ENCODE measurements at regions not wholly inside any gene's neighbourhood (a gene's known extent, or its start where the extent isn't known, plus 50 kb on each side); places are given as distances from the start of the nearest gene placed in this dataset.

DNA sequence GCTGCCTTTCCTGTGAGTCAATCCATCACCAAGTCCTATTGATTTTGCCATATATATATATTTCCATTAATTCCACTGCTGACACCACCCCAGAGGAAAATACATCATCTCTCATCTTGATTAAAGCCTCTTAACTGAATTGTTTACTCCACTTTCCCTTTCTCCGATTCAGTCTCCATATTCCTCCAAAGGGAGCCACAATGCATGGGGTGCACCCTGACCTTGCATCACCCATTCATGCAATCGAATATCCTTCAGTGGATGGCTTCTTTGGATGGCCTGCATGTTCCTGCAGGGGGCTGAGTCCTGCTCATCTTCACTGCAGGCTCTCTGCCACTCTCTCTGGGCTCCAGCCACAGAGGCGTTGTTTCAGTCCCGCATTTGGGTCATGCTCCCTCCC, 231.0 kb downstream of the SNX18 start:
- H3K9me3 ChIP-seq: no peaks in the 10 kb centered on the region
- H3K4me3 ChIP-seq: no peak overlapping the region
- ATAC-seq (no peak), DNase-seq (no peak)
- 86 to 92% (median 91%) methylated on average over 4 of the region's 4 CpGs for whole genome bisulfite sequencing, 4 donors
- no peak overlapping the region for H3K27ac ChIP-seq
- peaks cover 0 to 33% (median 9%) of the 10 kb centered on the region in 12 donors for H3K4me1 ChIP-seq
- no peaks in the 10 kb centered on the region for H3K36me3 ChIP-seq
- no peak for TF ChIP-seq CTCF (IDR thresholded peaks at IDR 0.05)
- TF ChIP-seq POLR2A (IDR thresholded peaks at IDR 0.05): no peak
- intact Hi-C loops (cut with DNase I): loop anchor here in 2 of 10 donors (10.0 kb wide), 1 partner anchor 234 kb away; the partner anchor contains the start of gene SNX18 (in 2 of the 2)
- H3K27me3 ChIP-seq: no peaks in the 10 kb centered on the region

DNA sequence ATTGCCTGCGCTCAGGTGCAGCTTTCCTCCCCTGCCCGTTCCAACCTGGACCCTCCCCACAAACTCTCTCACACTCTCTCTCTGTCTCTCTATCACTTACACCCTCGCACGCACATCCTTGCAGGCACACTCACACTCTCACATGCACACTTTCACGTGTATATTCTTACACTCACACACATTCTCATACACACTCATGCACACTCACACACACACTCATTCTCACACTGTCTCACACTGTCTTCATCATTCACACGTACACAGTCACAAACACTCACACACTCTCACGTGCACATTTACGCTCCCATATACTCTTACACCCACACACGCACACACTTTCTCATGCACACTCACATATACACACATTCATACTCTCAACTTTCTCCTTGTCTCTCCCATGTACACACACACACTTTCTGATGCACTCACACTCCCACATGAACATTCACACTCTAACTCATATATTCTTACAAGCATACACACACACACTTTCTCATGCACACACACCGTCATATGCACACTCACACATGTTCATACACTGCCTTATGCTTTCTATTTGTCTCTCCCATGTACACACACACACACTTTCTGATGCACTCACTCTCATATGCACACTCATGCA, 229.3 kb downstream of the SNX18 start:
- H3K36me3 ChIP-seq: no peaks in the 10 kb centered on the region
- H3K4me3 ChIP-seq: no peak overlapping the region
- H3K27me3 ChIP-seq: no peaks in the 10 kb centered on the region
- no peaks in the 10 kb centered on the region for H3K9me3 ChIP-seq
- H3K27ac ChIP-seq: no peak overlapping the region
- DNase-seq (no peak), ATAC-seq (no peak)
- 96 to 98% (median 97%) methylated on average over 10 of the region's 10 CpGs for WGBS, 4 donors
- TF ChIP-seq CTCF (IDR thresholded peaks at IDR 0.05) (no peak), POLR2A (IDR thresholded peaks at IDR 0.05) (no peak)
- intact Hi-C loops (cut with DNase I): loop anchor here in 2 of 10 donors (10.0 kb wide), 1 partner anchor 232 kb away; the partner anchor contains the start of gene SNX18 (in 2 of the 2)
- H3K4me1 ChIP-seq: peaks cover 0 to 37% (median 17%) of the 10 kb centered on the region in 12 donors

DNA sequence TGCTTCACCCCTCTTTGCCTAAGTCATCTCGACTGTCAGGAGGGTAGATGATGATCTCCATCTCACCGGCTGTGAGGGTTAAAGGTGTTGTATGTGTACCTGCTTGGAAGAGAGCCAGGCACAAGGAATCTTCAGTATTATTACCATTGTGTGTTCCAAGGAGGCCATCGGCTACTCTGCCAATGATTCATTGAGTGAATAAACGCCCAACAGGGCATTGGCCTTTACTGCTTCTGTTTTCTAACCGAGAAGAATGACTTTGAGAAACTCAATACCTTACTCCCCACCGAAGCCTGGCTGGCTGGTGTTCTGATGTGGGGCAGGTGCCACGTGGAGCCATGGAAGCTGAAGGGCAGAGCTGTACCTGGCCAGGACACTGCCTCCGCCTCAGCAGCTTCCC, 228.8 kb downstream of the SNX18 start:
- ATAC-seq: no peak
- H3K4me1 ChIP-seq: peaks cover 0 to 38% (median 18%) of the 10 kb centered on the region in 12 donors
- H3K4me3 ChIP-seq: no peak overlapping the region
- WGBS, 4 donors: 89 to 95% (median 94%) methylated on average over 8 of the region's 8 CpGs
- no peak overlapping the region for H3K27ac ChIP-seq
- H3K36me3 ChIP-seq: no peaks in the 10 kb centered on the region
- TF ChIP-seq CTCF (IDR thresholded peaks at IDR 0.05) (no peak), POLR2A (IDR thresholded peaks at IDR 0.05) (no peak)
- H3K27me3 ChIP-seq: no peaks in the 10 kb centered on the region
- no peaks in the 10 kb centered on the region for H3K9me3 ChIP-seq
- DNase-seq: no peak
- intact Hi-C loops (cut with DNase I): loop anchor here in 2 of 10 donors (10.0 kb wide), 1 partner anchor 232 kb away; the partner anchor contains the start of gene SNX18 (in 2 of the 2)

- Histone ChIP-seq H3K27ac (peak overlapping the region in 1 of 12 donors; percentile 92), H3K36me3 (no peaks in the 10 kb centered on the region), H3K4me3 (no peak overlapping the region), H3K4me1 (peaks cover 0 to 38% (median 18%) of the 10 kb centered on the region in 12 donors), H3K27me3 (no peaks in the 10 kb centered on the region), H3K9me3 (no peaks in the 10 kb centered on the region)
- ATAC-seq: no peak
- DNase-seq: no peak
- intact Hi-C loops (cut with DNase I): loop anchor here in 2 of 10 donors (10.0 kb wide), 1 partner anchor 231 kb away; the partner anchor contains the start of gene SNX18 (in 2 of the 2)
- WGBS, 4 donors: 68 to 76% (median 70%) methylated on average over 5 of the region's 5 CpGs
- TF ChIP-seq CTCF (IDR thresholded peaks at IDR 0.05): no peak
- no peak for TF ChIP-seq POLR2A (IDR thresholded peaks at IDR 0.05)
These were observed 228.0 kb downstream of the SNX18 start for GRCh38 chr5:54745599-54745998.
